Stimulated activated CD4-positive, alpha-beta T cell treated with anti-CD3 and anti-CD28 coated beads, Interleukin-2, amount 100 ng/mL, for 4 hours (primary cell): ENCODE measurements at regions not wholly inside any gene's neighbourhood (a gene's known extent, or its start where the extent isn't known, plus 50 kb on each side); places are given as distances from the start of the nearest gene placed in this dataset.
"Not testable (repeated sequence)": the region's sequence is repeated elsewhere in the genome, so short reads cannot be mapped to it uniquely, and the experiment has no call there.

Experiments used
- DNase-seq: peaks from one replicate; pipeline ENCODE4 v3.0.0-alpha.2; 2020; ENCODE audit warnings: low read depth

DNA sequence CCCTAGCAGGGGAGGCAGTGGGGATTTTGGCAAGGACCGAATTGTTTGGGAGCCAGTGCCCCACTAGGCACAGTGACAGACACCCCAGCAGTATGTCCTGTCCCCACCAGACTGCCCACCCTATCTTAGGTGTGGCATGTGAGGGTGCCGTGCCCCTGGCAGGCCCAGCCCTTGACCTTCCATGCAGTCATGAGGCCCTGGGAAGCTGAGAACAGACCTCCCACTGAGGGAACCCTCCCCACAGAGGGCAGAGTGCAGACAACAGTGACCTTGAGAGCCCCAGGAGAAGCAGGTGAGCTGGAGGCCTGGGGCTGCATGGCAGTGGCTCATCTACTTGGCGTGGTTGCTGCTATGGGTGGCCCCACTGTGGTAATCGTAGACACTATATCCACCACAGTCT is 538.1 kb downstream of the GOLGA6L6 start:
- DNase-seq: not testable (repeated sequence)

DNA sequence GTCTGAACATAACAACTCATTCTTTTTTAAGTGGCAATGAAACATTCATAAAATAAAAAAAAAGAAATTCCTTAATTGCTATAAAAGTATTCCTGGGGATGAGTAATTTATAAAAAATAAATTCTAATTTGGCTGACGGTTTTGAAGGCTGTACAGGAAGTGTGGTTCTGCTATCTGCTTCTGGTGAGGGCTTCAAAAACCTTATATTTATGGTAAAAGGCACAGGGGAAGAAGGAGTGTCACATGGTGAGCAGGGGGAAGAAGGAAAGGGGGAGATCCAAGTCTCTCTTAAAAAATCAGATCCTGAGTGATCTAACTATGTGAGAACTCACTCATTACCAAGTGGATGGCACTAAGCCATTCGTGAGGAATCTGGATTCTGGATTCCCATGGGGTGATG is 539.0 kb downstream of the GOLGA6L6 start:
- DNase-seq: not testable (repeated sequence)

DNA sequence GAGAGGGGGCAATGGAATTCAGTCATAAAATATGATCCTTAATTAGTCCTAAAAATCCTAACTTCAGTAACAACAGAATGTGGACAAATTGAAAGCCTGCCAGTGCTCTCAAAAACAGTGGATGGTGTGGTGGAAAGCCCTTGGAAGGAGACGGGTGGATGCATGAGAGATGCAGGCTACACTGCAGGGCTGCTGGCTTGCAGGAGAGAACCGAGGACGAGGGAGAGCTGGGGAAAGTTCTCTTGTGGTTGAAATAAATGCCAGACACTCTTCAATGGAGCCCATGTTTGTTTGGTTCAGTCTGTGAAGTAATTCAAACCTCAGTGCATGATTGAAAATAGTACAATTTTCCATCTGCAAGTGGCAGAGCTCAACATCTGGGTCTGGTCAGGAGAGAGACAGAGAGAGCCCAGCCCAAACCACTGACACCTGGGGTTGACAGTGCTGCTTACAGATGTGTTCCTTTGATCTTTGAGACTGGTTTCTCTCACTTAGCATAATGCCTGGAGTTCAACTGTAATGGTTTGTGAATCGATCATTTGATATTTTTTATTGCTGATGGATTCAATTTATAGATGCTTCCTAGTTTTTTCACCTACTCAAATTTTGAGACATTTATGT is 544.9 kb downstream of the GOLGA6L6 start:
- DNase-seq: not testable (repeated sequence)

- DNase-seq: not testable (repeated sequence)
Observed at GRCh38 chr15:19995296-19995695, 546.3 kb downstream of the GOLGA6L6 start.

DNA sequence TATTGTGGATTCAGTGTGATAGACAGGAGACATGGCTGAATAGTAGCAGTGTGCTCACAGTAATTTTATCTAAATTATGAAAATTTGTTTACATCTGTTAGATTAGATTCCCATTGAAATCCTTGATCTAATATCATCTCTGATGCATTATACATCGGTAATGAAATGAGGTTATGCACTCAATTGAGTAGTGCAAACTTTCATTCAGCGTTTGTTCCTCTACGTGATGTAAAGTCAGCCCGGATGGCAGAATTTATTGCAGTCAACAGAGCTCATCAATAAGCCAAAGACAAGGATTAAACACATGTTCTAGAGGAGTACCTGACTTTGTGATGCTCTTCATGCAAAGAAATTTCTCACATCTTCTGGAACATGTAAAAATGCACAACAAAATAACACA is 549.2 kb downstream of the GOLGA6L6 start:
- DNase-seq: no peak

DNA sequence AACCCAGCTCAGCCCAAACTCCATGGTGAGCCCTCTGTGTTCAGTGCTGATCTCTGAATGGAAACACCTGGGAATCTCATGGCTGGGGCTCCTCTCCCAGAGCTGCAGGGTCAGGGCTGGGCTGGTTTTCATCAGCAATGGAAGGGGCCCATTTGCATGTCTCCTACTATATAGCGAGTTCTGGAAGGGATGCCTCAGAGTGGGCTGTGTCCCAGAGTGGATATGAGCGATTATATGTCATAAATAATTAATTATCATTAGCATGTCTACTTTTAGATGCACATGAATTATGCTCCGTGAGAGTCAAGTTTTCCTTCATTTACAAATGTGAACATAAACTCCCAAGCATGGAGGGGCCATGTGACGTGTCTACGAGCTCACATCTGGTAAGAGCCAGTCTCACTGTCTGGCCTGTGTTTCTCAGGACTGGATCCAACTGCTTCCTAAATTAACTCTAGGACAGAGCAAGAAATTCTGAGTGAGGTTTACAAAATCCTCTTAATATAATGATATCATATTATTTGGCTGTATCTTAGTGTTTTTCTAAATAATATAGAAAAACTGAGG is 553.4 kb downstream of the GOLGA6L6 start:
- DNase-seq: no peak

GRCh38 chr15:19987389-19988048 is 554.1 kb downstream of the GOLGA6L6 start:
- no peak for DNase-seq

GRCh38 chr15:19984101-19984500 is 557.5 kb downstream of the GOLGA6L6 start:
- no peak for DNase-seq

- DNase-seq: no peak
Observed at GRCh38 chr15:19974998-19975397, 566.6 kb downstream of the GOLGA6L6 start.

DNA sequence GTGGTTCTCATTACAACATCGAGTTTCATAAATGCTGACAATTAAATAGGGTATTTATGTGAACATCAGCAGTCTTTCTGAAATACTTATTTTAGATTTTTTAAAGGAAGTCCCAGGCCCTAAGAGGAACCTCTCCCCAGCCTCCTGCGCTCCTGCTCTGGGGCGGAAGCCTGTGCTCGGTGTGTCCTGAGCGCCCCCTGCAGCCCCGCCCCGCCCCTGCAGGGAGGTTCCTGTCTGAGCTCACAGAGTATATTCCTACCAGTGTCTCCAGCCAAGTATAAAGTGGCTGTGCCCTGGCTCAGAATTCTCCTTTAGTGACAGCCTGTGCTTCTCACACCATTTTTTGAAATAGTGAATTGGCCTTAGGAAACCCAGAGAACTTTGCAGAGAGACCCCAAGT is 567.9 kb downstream of the GOLGA6L6 start:
- DNase-seq: no peak

DNA sequence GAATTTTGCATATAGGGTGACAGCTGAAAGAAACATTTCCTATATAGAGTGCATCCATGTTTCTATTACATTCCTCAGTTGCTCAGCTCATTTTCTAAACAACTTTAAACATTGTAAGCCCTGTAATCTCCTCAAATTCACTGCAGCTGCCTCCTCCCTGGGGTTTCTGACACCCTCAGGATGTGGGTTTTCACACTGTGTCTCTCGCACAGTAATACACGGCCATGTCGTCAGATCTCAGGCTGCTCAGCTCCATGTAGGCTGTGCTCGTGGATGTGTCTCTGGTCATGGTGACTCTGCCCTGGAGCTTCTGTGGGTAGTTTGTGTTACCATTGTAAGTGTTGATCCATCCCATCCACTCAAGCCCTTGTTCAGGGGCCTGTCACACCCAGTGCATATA is 569.0 kb downstream of the GOLGA6L6 start:
- not testable (repeated sequence) for DNase-seq

GRCh38 chr15:19965574-19965973 is 576.0 kb downstream of the GOLGA6L6 start:
- not testable (repeated sequence) for DNase-seq

GRCh38 chr15:19964480-19964879 is 577.1 kb downstream of the GOLGA6L6 start:
- not testable (repeated sequence) for DNase-seq

GRCh38 chr15:19956124-19956796 is 585.3 kb downstream of the GOLGA6L6 start:
- no peak for DNase-seq

DNA sequence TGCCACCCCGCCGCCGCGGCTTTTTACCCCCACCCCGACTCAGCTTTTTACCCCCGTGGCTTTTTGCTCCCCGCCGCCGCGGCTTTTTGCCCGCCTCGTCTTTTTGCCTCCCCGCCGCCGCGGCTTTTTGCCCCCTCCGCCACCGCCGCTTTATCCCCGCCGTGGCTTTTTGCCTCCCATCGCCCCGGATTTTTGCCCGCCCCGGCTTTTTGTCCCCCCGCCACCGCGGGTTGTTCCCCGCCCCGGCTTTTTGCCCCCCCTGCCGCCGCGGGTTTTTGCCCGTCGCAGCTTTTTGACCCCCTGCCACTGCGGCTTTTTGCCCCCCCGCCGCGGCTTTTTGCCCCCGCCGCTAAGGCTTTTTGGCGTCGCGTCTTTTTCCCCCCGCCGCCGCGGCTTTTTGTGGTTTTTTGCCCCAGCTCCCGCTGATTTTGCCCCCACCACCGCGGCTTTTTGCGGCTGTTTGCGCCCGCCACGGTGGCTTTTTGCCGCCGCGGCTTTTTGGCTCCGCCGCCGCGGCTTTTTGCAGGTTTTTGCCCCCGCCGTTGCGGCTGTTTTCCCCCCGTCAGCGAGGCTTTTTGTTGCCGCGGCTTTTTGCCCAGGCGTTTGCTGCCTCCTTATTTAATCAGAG is 597.2 kb downstream of the GOLGA6L6 start:
- DNase-seq: no peak

DNA sequence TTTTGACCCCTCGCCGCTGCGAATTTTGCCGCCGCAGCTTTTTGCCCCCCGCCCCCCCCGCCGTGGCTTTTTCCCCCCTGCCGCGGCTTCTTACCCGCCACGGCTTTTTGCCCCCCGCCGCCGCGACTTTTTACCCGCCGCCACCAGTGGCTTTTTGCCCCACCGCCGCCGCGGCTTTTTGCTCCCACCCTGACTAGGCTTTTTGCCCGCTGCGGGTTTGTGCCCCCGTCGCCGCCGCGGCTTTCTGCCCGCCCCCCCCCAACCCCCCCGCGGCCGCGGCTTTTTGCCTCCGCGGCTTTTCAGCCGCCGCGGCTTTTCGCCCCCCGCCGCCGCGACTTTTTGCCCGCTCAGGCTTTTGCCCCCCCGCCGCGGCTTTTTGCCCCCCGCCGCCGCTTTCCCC is 598.1 kb downstream of the GOLGA6L6 start:
- no peak for DNase-seq

GRCh38 chr15:19903281-19903680 is 638.3 kb downstream of the GOLGA6L6 start:
- not testable (repeated sequence) for DNase-seq

- DNase-seq: not testable (repeated sequence)
Observed at GRCh38 chr15:19902388-19902787, 639.2 kb downstream of the GOLGA6L6 start.

DNA sequence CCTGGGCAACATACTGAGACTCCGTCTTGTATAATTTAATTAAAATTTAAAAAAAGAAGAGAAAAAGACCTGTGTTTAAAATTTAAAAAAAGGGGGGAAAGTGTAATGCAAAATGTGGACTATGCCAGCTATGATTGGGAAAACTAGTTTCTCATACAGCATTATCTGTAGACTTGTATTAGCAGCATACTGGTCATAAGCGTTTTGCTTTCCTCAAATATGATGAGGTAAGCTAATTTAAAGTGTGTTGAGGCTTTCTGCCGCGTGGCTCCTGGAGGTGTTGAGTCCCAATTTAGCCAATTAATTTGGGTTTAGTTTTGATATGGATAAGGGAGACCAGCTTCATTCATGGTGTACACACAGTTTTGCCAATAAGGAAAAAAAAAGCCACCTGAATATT is 640.2 kb downstream of the GOLGA6L6 start:
- not testable (repeated sequence) for DNase-seq

DNA sequence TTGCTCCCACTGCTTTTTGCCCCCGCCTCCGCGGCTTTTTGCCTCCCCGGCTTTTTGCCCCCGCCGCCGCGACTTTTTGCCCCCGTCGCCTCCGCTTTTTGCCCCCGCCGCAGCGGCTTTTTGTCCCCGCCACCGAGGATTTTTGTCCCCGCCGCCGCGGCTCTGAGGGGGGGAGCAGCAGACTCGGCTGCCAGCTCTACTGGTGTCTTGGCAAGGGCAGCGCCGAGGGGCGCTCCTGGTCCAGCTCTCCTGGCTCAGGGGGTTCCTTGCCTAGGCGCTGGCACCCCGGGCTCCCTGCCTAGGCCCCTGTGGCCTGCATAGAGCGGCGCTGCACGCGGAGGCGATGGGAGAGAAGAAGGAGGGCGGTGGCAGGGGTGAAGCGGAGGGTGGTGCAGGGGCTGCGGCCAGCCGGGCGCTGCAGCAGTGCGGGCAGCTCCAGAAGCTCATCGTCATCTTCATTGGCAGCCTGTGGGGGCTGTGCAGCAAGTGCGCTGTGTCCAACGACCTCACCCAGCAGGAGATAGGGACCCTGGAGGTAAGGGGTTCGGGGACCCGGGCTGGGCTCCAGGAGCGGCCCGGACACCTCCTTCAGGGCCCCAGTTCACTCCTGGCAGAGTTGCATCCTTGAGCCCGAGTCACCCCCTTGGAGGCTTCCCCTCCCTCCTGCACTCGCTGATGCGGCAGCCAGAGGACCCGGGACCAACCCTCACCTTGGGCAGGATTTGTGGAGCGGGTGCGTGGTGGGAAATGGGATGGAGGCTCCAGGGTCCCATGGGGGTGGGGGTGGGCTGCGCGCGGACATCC is 642.4 kb downstream of the GOLGA6L6 start:
- DNase-seq: no peak

- not testable (repeated sequence) for DNase-seq
Observed at GRCh38 chr15:19888811-19889210, 652.8 kb downstream of the GOLGA6L6 start.

DNA sequence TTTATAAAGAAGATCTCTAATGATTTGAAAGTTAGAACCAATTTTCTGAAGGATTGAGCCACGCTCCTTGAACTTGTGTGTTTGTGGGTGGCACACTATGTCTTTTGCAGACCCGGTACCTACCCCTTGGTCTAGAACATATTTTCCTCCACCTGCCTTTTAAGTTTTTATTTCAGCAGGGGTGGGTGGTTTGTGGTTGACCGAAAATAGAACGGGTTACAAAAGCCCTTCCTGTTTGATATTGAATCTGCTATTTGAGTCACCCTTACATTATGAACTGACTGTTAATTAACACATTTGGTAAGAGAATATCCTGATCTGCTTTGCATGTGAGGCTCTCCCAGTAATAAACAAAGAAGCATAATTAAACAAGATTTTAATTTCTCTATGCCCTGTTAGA is 697.5 kb downstream of the GOLGA6L6 start:
- DNase-seq: not testable (repeated sequence)
